HG03575 (cell line): ENCODE measurements at regions not wholly inside any gene's neighbourhood (a gene's known extent, or its start where the extent isn't known, plus 50 kb on each side); places are given as distances from the start of the nearest gene placed in this dataset.
"Not testable (repeated sequence)": the region's sequence is repeated elsewhere in the genome, so short reads cannot be mapped to it uniquely, and the experiment has no call there.

Experiments
- ATAC-seq: cut with Tn5 transposase; IDR thresholded peaks from one replicate; pipeline ENCODE4 v1.9.1; 2021; ENCODE audit not compliant: unreplicated experiment, insufficient number of reproducible peaks, low FRiP score; ENCODE audit errors: extremely low read depth

DNA sequence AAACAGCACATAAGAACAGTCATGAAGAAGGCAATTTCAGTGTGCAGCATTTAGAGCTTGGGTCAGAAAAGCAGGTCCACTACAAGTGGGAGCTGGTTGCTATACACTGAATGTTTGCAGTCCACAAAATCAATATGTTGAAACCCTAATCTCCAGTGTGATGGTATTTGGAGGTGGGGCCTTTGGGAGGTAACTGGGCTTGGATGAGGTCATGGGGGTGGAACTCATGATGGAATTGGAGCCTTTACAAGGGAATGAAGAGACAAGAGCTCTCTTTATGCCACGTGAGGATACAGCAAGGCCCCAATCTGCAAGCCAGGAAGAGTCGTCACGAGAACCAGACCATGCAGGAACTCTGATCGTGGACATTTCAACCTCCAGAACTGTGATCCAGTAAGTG lies 216.7 kb upstream of the SLC35B3 start:
- no peak for ATAC-seq

DNA sequence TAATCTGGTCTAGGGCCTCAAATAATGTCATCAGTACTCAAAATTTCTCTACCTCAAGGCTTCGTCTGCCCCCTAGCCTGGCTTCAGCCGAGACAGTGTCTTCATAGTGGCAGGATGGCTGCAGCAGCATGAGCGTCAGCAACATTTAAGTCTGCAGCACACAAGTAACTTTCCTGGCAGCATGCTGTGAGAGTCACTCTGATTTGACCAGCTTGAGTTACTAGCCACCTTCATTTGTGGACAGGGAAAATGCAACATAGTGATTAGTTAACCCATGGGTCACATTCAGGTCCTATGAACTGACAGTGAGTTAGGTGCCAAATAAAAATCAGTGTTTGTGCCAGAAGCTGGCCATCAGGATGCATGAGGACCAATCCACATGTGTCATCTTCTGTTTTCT lies 209.9 kb upstream of the SLC35B3 start:
- ATAC-seq: no peak

DNA sequence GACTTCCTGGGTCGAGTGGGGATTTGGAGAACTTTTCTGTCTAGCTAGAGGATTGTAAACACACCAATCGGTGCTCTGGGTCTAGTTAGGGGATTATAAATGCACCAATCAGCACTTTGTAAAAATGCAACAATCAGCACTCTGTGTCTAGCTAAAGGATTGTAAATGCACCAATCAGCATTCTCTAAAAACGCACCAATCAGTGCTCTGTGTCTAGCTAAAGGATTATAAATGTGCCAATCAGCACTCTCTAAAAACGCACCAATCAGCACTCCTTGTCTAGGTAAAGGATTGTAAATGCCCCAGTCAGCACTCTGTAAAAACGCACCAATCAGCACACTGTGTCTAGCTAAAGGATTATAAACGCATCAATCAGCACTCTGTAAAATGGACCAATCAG lies 209.0 kb upstream of the SLC35B3 start:
- ATAC-seq: no peak

- ATAC-seq: no peak
Measured at GRCh38 chr6:8642854-8643253, 207.5 kb upstream of the SLC35B3 start.

GRCh38 chr6:8642131-8642530 lies 206.8 kb upstream of the SLC35B3 start:
- ATAC-seq: no peak

GRCh38 chr6:8639928-8640649 lies 204.7 kb upstream of the SLC35B3 start:
- no peak for ATAC-seq

DNA sequence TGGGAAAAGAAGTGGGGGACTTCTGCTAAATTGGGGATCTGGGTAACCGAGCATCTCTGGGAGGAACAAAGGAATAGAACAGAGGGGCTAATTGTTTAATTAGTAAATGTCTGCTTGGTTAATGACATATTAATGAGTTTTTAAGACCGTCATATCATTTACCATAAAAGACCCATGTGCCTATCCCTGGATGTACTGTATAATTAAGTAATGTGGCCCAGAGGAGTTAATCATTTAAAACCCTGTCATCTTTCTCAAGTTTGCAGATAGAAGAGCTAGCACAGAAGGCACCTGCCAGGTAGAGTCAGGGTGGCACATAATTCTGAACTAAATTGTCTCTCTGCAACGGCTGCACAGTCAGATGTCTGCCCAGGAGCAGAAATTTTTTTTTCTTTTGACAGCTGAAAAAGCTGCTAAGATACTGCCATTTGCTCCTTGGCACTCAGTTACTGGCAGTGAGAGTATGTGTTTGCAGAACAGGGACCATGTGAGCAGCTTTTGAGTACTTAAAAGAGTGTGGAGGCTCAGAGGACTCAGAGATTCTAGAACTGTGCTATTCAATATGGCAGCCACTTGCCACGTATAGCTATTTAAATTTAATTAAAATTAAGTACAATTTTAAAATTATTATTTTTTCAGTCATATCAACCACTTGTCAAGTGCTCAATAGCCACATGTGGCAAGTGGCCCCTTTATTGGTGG lies 202.7 kb upstream of the SLC35B3 start:
- ATAC-seq: no peak

DNA sequence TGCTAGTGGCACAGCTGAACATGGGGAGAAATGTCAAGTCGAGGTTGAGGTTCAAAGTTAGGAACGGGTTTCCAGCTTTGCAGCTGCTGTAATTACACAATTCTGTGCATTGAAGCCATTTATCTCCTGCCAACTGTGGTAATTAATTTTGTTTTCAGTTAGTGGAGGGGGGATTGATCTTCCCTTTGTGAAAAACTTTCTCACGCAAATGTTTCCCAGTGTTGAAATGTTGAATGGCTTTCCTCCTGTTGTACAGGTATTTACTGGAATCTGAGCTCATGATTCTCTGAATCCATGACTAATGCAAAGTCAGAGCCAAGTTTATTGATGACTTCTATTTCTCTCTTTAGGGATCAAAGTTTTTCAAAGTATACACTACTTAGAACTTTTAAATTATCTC lies 198.4 kb upstream of the SLC35B3 start:
- no peak for ATAC-seq

- ATAC-seq: no peak
Measured at GRCh38 chr6:8628736-8629135, 193.4 kb upstream of the SLC35B3 start.

DNA sequence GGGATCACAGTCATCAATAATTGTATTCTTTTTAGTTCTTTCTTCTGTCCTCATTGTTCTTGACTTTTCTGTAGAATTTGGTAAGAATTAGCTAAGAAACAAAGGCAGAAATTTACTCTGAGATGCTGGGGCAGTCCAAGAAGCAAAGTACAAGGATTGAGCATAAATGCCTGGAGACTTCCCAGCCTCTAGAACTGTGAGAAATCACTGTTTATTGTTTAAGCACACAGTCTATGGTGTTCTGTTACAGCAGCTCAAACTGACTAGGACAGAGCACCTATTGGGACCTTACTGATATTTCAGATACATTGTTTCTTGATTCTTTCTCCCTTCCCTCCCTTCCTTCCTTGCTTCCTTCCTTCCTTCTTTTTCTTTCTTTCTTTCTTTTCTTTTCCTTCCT lies 192.7 kb upstream of the SLC35B3 start:
- no peak for ATAC-seq

- peak; percentile 84 for ATAC-seq
Measured at GRCh38 chr6:8627085-8627861, 191.9 kb upstream of the SLC35B3 start.

- ATAC-seq: no peak
Measured at GRCh38 chr6:8624665-8625064, 189.3 kb upstream of the SLC35B3 start.

DNA sequence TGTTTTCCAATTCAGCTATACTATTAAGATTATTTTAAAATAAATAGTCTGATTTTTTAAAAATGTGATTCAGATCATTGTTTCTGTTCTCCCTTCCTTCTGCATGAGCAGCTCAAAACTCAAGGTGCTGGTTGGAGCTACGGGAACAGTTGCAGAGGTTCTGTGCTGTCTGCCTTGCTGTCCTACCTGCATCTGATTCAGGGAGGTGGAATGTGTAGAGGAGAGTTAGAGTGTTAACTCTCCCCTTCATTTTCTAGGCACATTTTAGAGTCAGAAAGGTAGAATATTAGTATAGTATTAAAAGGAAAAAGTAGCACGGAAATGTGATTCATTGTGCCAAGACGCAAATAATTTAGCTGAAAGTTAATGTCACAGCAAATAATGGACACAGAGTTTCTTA lies 188.1 kb upstream of the SLC35B3 start:
- no peak for ATAC-seq

GRCh38 chr6:8619853-8620252 lies 184.5 kb upstream of the SLC35B3 start:
- ATAC-seq: no peak

GRCh38 chr6:8619408-8619807 lies 184.1 kb upstream of the SLC35B3 start:
- ATAC-seq: not testable (repeated sequence)

- ATAC-seq: no peak
Measured at GRCh38 chr6:8608737-8609136, 173.4 kb upstream of the SLC35B3 start.

DNA sequence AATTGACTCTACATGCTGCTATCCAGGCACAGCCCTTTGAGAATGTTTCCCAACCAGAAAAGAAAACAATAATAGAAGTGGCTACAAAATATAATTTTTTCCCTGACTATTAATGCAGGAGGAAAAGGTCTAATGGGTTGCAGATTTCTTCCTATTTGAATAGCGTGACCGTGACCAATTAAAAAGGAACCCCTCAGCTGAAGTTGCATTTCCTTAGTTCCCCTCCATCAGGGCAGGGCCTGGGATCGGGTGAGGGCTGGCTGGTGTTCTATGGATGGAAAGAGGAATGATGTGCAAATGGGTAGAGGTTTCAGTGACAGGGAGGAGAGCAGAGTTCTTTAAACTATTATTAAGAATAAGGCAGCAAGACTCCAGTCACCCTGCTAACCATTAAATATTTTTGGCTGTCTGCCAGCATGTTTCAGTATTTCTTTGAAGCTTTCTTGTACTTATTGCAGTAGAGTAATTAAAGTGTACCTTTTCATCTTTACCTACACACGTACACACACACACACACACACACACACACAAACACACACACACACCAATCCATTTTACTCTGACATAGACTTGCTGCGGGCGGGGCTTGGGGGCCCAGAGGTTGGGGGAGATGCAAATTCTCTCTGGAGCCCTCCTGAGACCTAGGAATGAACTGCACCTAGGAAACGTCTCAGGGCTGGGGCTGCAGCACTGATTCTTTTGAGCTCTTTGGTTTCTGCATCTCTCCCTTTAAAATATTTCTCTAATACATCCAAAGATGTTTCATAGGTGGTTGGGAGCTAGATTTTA lies 154.8 kb upstream of the SLC35B3 start:
- no peak for ATAC-seq

- no peak for ATAC-seq
Measured at GRCh38 chr6:8588176-8588575, 152.8 kb upstream of the SLC35B3 start.

DNA sequence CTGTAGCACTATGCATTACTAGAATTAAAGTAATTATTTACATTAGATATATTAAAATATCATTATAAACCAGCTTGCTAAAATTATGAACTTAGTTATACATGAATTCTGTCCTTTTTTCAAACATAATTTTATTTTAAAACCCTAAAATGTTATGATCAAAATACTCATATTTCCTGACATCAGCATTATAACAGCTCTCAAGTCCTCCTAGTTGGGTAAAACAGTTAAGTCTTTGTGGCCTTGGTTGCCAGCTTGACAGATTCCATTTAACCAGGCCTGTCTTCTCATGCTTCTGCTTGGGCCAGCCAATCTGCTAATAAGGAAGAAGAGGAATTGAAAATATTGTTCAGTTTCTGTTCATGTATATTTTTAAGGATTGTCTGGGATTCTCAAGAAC lies 147.9 kb upstream of the SLC35B3 start:
- ATAC-seq: no peak
